ENCODE measurements at regions not wholly inside any gene's neighbourhood (a gene's known extent, or its start where the extent isn't known, plus 50 kb on each side); places are given as distances from the start of the nearest gene placed in this dataset.
A peak's percentile ranks its signal among the peaks of the same experiment; 100 is the strongest.

- Histone ChIP-seq H3K36me3 (ENCODE audit: control insufficient read depth in 2 of 2, extremely low read depth in 1 of 2, insufficient read depth in 2 of 2, low read length in 2 of 2) (no peaks in the 10 kb centered on the region), H3K9me3 (ENCODE audit: control insufficient read depth, low read depth, low read length) (no peaks in the 10 kb centered on the region), H3K4me1 (ENCODE audit: control insufficient read depth, extremely low read depth, insufficient read depth, low read length) (no peaks in the 10 kb centered on the region), H2AFZ (ENCODE audit: control insufficient read depth, low read length) (no peak overlapping the region), H3K9ac (ENCODE audit: control insufficient read depth, extremely low read depth, insufficient read depth, low read length) (no peak overlapping the region), H3K27ac (ENCODE audit: control insufficient read depth, insufficient read depth, low read length) (no peak overlapping the region), H4K20me1 (ENCODE audit: control insufficient read depth, extremely low read depth, insufficient read depth, low read length) (no peaks in the 10 kb centered on the region), H3K27me3 (ENCODE audit: control insufficient read depth, extremely low read depth, insufficient read depth, low read length) (no peaks in the 10 kb centered on the region), H3K4me3 (ENCODE audit: control insufficient read depth in 2 of 3, extremely low read depth in 1 of 3, insufficient read depth in 2 of 3, low read depth in 1 of 3, low read length in 3 of 3) (no peak overlapping the region), H3K79me2 (ENCODE audit: control insufficient read depth, insufficient read depth, low read length) (no peaks in the 10 kb centered on the region), H3K9me1 (ENCODE audit: control insufficient read depth, extremely low read depth, insufficient read depth, low read length) (no peaks in the 10 kb centered on the region), H3K4me2 (ENCODE audit: control insufficient read depth, extremely low read depth, insufficient read depth, low read depth, low read length) (no peak overlapping the region)
- FAIRE-seq (no peak), DNase-seq (ENCODE audit: low read depth, low spot score) (no peak)
- TF ChIP-seq, protein P1, sequence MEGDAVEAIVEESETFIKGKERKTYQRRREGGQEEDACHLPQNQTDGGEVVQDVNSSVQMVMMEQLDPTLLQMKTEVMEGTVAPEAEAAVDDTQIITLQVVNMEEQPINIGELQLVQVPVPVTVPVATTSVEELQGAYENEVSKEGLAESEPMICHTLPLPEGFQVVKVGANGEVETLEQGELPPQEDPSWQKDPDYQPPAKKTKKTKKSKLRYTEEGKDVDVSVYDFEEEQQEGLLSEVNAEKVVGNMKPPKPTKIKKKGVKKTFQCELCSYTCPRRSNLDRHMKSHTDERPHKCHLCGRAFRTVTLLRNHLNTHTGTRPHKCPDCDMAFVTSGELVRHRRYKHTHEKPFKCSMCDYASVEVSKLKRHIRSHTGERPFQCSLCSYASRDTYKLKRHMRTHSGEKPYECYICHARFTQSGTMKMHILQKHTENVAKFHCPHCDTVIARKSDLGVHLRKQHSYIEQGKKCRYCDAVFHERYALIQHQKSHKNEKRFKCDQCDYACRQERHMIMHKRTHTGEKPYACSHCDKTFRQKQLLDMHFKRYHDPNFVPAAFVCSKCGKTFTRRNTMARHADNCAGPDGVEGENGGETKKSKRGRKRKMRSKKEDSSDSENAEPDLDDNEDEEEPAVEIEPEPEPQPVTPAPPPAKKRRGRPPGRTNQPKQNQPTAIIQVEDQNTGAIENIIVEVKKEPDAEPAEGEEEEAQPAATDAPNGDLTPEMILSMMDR (optimal IDR thresholded peaks at IDR 0.05 in 1 of 3, IDR thresholded peaks at IDR 0.05 in 1 of 3, conservative IDR thresholded peaks at IDR 0.05 in 1 of 3; ENCODE audit: extremely low read depth in 1 of 3, insufficient read depth in 2 of 3, low read length in 3 of 3), result no peak
- TF ChIP-seq EZH2 (IDR thresholded peaks at IDR 0.05; ENCODE audit: low read length), result no peak
- dilution Hi-C loops (cut with MboI; ENCODE audit: extremely low pct_ligation_motif_present, low sequenced_read_pairs), result no loop called here
These were observed 157.3 kb upstream of the SMARCA2 start for GRCh38 chr9:1857808-1858207.

DNA sequence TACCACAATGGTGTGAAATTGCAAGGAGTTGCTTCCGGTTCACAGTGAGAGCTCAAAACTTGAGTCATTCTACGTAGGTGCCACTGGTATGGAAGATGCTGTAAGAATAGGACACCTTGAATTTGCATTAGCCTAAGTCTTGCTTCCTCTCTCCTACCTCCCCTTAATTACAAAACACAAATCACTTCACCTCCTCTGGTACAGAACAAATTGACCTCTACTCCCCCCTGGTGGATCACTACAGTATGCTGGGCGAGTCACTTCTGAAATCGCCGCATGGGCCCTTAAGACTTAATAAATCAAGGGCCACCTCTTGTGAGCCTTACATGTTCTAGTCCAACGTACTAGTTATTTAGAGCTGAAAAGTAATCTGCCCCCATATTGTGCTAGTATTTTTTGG lies 145.3 kb upstream of the SMARCA2 start:
- Histone ChIP-seq H4K20me1 (ENCODE audit: control insufficient read depth, extremely low read depth, insufficient read depth, low read length) (no peaks in the 10 kb centered on the region), H3K27ac (ENCODE audit: control insufficient read depth, insufficient read depth, low read length) (no peak overlapping the region), H3K4me1 (ENCODE audit: control insufficient read depth, extremely low read depth, insufficient read depth, low read length) (no peaks in the 10 kb centered on the region), H3K4me3 (ENCODE audit: control insufficient read depth in 2 of 3, extremely low read depth in 1 of 3, insufficient read depth in 2 of 3, low read depth in 1 of 3, low read length in 3 of 3) (no peak overlapping the region), H3K79me2 (ENCODE audit: control insufficient read depth, insufficient read depth, low read length) (no peaks in the 10 kb centered on the region), H3K27me3 (ENCODE audit: control insufficient read depth, extremely low read depth, insufficient read depth, low read length) (no peaks in the 10 kb centered on the region), H3K9me3 (ENCODE audit: control insufficient read depth, low read depth, low read length) (no peaks in the 10 kb centered on the region), H2AFZ (ENCODE audit: control insufficient read depth, low read length) (no peak overlapping the region), H3K36me3 (ENCODE audit: control insufficient read depth in 2 of 2, extremely low read depth in 1 of 2, insufficient read depth in 2 of 2, low read length in 2 of 2) (no peaks in the 10 kb centered on the region), H3K9ac (ENCODE audit: control insufficient read depth, extremely low read depth, insufficient read depth, low read length) (no peak overlapping the region), H3K4me2 (ENCODE audit: control insufficient read depth, extremely low read depth, insufficient read depth, low read depth, low read length) (no peak overlapping the region), H3K9me1 (ENCODE audit: control insufficient read depth, extremely low read depth, insufficient read depth, low read length) (no peaks in the 10 kb centered on the region)
- dilution Hi-C loops (cut with MboI; ENCODE audit: extremely low pct_ligation_motif_present, low sequenced_read_pairs), result no loop called here
- FAIRE-seq (no peak), DNase-seq (ENCODE audit: low read depth, low spot score) (no peak)
- no peak for TF ChIP-seq EZH2 (IDR thresholded peaks at IDR 0.05; ENCODE audit: low read length)
- TF ChIP-seq, protein P1 (optimal IDR thresholded peaks at IDR 0.05 in 1 of 3, IDR thresholded peaks at IDR 0.05 in 1 of 3, conservative IDR thresholded peaks at IDR 0.05 in 1 of 3; ENCODE audit: extremely low read depth in 1 of 3, insufficient read depth in 2 of 3, low read length in 3 of 3), result peak; percentile 44 to 55 (median 55)
